Spleen (tissue), 11 donors: ENCODE measurements at regions not wholly inside any gene's neighbourhood (a gene's known extent, or its start where the extent isn't known, plus 50 kb on each side); places are given as distances from the start of the nearest gene placed in this dataset.

Experiments
- DNase-seq: peaks from one replicate; pipeline ENCODE4 v3.0.0-alpha.2; 2020
- H3K27ac ChIP-seq, 8 donors: fragments of 200-600 bp; sonication (generic) in 7 of 8; 1 replicate in 4 of 8; 2 replicates in 4 of 8; pipeline versions ENCODE4 v1.5.0 to v1.8.0; 2016 to 2021; ENCODE audit warnings: inconsistent platforms in 4 of 8, mild to moderate bottlenecking in 4 of 8, moderate library complexity in 1 of 8
- H3K27me3 ChIP-seq, 7 donors: fragments of 200-600 bp; sonication (generic) in 6 of 7; replicated peaks in 1 of 7; 1 replicate in 4 of 7; 2 replicates in 3 of 7; pipeline versions ENCODE4 v1.5.0 to v1.8.0; 2016 to 2021; ENCODE audit warnings: inconsistent platforms in 3 of 7, mild to moderate bottlenecking in 1 of 7
- H3K36me3 ChIP-seq, 6 donors: fragments of 200-600 bp; sonication (generic) in 5 of 6; 1 replicate in 4 of 6; 2 replicates in 2 of 6; pipeline versions ENCODE4 v1.5.0 to v1.8.0; 2016 to 2021; ENCODE audit warnings: inconsistent platforms in 2 of 6
- H3K4me1 ChIP-seq, 6 donors: fragments of 200-600 bp; sonication (generic) in 5 of 6; 1 replicate in 3 of 6; 2 replicates in 3 of 6; pipeline versions ENCODE4 v1.5.0 to v1.8.0; 2016 to 2021; ENCODE audit warnings: inconsistent platforms in 3 of 6
- H3K4me3 ChIP-seq, 8 donors: fragments of 200-600 bp; sonication (generic) in 7 of 8; 1 replicate in 4 of 8; 2 replicates in 4 of 8; pipeline versions ENCODE4 v1.5.0 to v1.8.0; 2016 to 2021; ENCODE audit warnings: inconsistent platforms in 4 of 8, mild to moderate bottlenecking in 4 of 8, moderate library complexity in 2 of 8
- H3K9me3 ChIP-seq, 8 donors: fragments of 200-600 bp; sonication (generic) in 7 of 8; 1 replicate in 4 of 8; 2 replicates in 4 of 8; pipeline versions ENCODE4 v1.5.0 to v1.8.0; 2016 to 2021; ENCODE audit warnings: inconsistent platforms in 4 of 8
- POLR2A ChIP-seq, 3 donors: fragments of 450-650 bp; IDR thresholded peaks; one replicate each; pipeline ENCODE4 v1.5.1; 2017; ENCODE audit warnings: antibody characterized with exemption in 3 of 3, mild to moderate bottlenecking in 1 of 3
- POLR2AphosphoS5 ChIP-seq, 3 donors: sonication (generic); formaldehyde crosslinking; IDR thresholded peaks; one replicate each; pipeline ENCODE4 v1.5.1; 2017; ENCODE audit warnings: antibody characterized with exemption in 3 of 3
- WGBS, 5 donors: extraction: QIAGEN DNeasy Blood & Tissue Kit in 3 of 5; methylation state at CpG; one replicate each; pipeline versions ENCODE4 v1.1.5 to v1.1.7; 2013 to 2018; 5-methylcytosine and 5-hydroxymethylcytosine counted together
- intact Hi-C: fragments of 100-400 bp; cut with DNase I; formaldehyde crosslinking; loops from one replicate; pipeline ENCODE4 v1.15.0; 2023; ENCODE audit warnings: low total_unique reads
- TF ChIP-seq, protein P1 (sequence below), 11 experiments: fragments of 200-600 bp in 7 of 11; fragments of 450-650 bp in 4 of 11; sonication (generic) in 4 of 11; IDR thresholded peaks in 8 of 11; conservative IDR thresholded peaks in 3 of 11; 1 replicate in 7 of 11; 2 replicates in 4 of 11; pipeline versions ENCODE4 v1.4.0 to v1.8.0; 2016 to 2021; ENCODE audit warnings: antibody characterized with exemption in 11 of 11, inconsistent platforms in 4 of 11, mild to moderate bottlenecking in 1 of 11
- donor health status: healthy with polysubstance abuse.
- donor health status: DM: no; HTN: no; CAD: no; lungs with moderate emphysema.
- donor health status: DM: no; HTN: no; CAD: no.
- donor health status: Bipolar disorder and iron deficiency.
- donor health status: healthy.
- donor health status: DM: no; HTN: no; CAD: no.
- donor health status: DM: yes; HTN: yes; CAD: no.

- intact Hi-C loops = no loop called here
Measured at GRCh38 chr10:129274748-129275474, 192.1 kb upstream of the MGMT start.

DNA sequence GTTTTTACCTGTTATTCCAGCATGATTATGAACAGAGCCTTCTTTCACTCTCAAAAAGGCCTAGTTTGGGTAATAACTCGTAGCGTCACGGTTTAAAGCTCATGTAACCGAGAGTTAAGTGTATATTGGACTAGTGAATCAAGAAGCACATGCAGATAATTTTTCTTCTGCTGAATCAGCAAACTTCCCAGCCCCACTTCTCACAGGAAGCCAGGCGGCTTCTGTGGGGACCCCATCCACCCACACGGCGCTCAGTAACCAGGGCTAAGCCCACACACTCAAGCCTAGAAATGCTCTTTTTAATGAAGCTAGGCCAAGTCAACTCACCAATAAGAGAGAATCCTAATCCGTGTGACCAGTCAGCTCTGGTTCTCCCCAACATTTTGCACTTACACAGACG, 191.2 kb upstream of the MGMT start:
- H3K4me3 ChIP-seq = no peak overlapping the region
- intact Hi-C loops = no loop called here
- no peaks in the 10 kb centered on the region for H3K4me1 ChIP-seq
- H3K9me3 ChIP-seq = no peaks in the 10 kb centered on the region
- no peaks in the 10 kb centered on the region for H3K36me3 ChIP-seq
- TF ChIP-seq, protein P1, sequence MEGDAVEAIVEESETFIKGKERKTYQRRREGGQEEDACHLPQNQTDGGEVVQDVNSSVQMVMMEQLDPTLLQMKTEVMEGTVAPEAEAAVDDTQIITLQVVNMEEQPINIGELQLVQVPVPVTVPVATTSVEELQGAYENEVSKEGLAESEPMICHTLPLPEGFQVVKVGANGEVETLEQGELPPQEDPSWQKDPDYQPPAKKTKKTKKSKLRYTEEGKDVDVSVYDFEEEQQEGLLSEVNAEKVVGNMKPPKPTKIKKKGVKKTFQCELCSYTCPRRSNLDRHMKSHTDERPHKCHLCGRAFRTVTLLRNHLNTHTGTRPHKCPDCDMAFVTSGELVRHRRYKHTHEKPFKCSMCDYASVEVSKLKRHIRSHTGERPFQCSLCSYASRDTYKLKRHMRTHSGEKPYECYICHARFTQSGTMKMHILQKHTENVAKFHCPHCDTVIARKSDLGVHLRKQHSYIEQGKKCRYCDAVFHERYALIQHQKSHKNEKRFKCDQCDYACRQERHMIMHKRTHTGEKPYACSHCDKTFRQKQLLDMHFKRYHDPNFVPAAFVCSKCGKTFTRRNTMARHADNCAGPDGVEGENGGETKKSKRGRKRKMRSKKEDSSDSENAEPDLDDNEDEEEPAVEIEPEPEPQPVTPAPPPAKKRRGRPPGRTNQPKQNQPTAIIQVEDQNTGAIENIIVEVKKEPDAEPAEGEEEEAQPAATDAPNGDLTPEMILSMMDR (IDR thresholded peaks at IDR 0.05 in 8 of 11, conservative IDR thresholded peaks at IDR 0.05 in 3 of 11) = no peak
- no peak for TF ChIP-seq POLR2AphosphoS5 (IDR thresholded peaks at IDR 0.05)
- no peak for TF ChIP-seq POLR2A (IDR thresholded peaks at IDR 0.05)
- H3K27me3 ChIP-seq = peaks cover 0 to 12% (median 0%) of the 10 kb centered on the region in 7 donors
- WGBS, 5 donors = 59 to 72% (median 61%) methylated on average over 9 of the region's 9 CpGs
- H3K27ac ChIP-seq = no peak overlapping the region
- no peak for DNase-seq

More at GRCh38 chr10:129274748-129275474, 192.1 kb upstream of the MGMT start:
- H3K9me3 ChIP-seq = no peaks in the 10 kb centered on the region
- H3K4me1 ChIP-seq = no peaks in the 10 kb centered on the region
- no peak overlapping the region for H3K4me3 ChIP-seq
- TF ChIP-seq POLR2AphosphoS5 (IDR thresholded peaks at IDR 0.05) = no peak
- H3K36me3 ChIP-seq = no peaks in the 10 kb centered on the region
- H3K27ac ChIP-seq = no peak overlapping the region
- no peak for DNase-seq
- WGBS, 5 donors = 78 to 86% (median 84%) methylated on average over 10 of the region's 10 CpGs
- H3K27me3 ChIP-seq = peaks cover 0 to 8% (median 0%) of the 10 kb centered on the region in 7 donors

GRCh38 chr10:129277084-129277483, 190.0 kb upstream of the MGMT start:
- peaks cover 0 to 7% (median 3%) of the 10 kb centered on the region in 8 donors for H3K9me3 ChIP-seq
- DNase-seq = no peak
- no peak overlapping the region for H3K27ac ChIP-seq
- intact Hi-C loops = no loop called here
- TF ChIP-seq, protein P1 (IDR thresholded peaks at IDR 0.05 in 8 of 11, conservative IDR thresholded peaks at IDR 0.05 in 3 of 11) = no peak
- TF ChIP-seq POLR2AphosphoS5 (IDR thresholded peaks at IDR 0.05) (no peak), POLR2A (IDR thresholded peaks at IDR 0.05) (no peak)
- peaks cover 0 to 17% (median 0%) of the 10 kb centered on the region in 7 donors for H3K27me3 ChIP-seq
- no peaks in the 10 kb centered on the region for H3K36me3 ChIP-seq
- 84 to 88% (median 86%) methylated on average over 13 of the region's 13 CpGs for WGBS, 5 donors
- H3K4me3 ChIP-seq = no peak overlapping the region
- no peaks in the 10 kb centered on the region for H3K4me1 ChIP-seq

- Histone ChIP-seq H3K36me3 (no peaks in the 10 kb centered on the region), H3K4me1 (no peaks in the 10 kb centered on the region), H3K27ac (no peak overlapping the region), H3K4me3 (no peak overlapping the region), H3K27me3 (peaks cover 0 to 17% (median 0%) of the 10 kb centered on the region in 7 donors), H3K9me3 (peaks cover 0 to 9% (median 5%) of the 10 kb centered on the region in 8 donors)
- TF ChIP-seq, protein P1 (IDR thresholded peaks at IDR 0.05 in 8 of 11, conservative IDR thresholded peaks at IDR 0.05 in 3 of 11) = no peak
- no peak for TF ChIP-seq POLR2A (IDR thresholded peaks at IDR 0.05)
- no peak for TF ChIP-seq POLR2AphosphoS5 (IDR thresholded peaks at IDR 0.05)
- WGBS, 5 donors = 90 to 94% (median 93%) methylated on average over 16 of the region's 16 CpGs
- no peak for DNase-seq
- intact Hi-C loops = no loop called here
Measured at GRCh38 chr10:129277841-129278240, 189.2 kb upstream of the MGMT start.
